ENCODE measurements at regions not wholly inside any gene's neighbourhood (a gene's known extent, or its start where the extent isn't known, plus 50 kb on each side); places are given as distances from the start of the nearest gene placed in this dataset.
"Not testable (repeated sequence)": the region's sequence is repeated elsewhere in the genome, so short reads cannot be mapped to it uniquely, and the experiment has no call there.

DNA sequence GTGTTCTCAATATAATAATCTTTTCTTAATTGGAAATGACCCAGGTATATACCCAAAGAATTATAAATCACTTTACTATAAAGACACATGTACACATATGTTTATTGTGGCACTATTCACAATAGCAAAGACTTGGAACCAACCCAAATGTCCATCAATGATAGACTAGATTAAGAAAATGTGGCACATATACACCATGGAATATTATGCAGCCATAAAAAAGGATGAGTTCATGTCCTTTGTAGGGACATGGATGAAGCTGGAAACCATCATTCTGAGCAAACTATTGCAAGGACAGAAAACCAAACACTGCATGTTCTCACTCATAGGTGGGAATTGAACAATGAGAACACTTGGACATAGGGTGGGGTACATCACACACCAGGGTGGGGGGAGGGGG, 56.8 kb downstream of the SCGB2B2 start:
- CTCF ChIA-PET; H3K4me1 Mint-ChIP-seq (ENCODE audit: insufficient read depth, unreplicated experiment); BruUV-seq (replicated peaks); H3K27ac Mint-ChIP-seq (ENCODE audit: low read depth, unreplicated experiment); H3K36me3 Mint-ChIP-seq (ENCODE audit: insufficient read depth, unreplicated experiment); POLR2A ChIA-PET; H3K4me3 Mint-ChIP-seq (ENCODE audit: unreplicated experiment); DNase-seq (ENCODE audit: unreplicated experiment); intact Hi-C loops (cut with micrococcal nuclease); H3K27me3 Mint-ChIP-seq (ENCODE audit: insufficient read depth, unreplicated experiment): not testable (repeated sequence)
- H3K9me3 Mint-ChIP-seq (ENCODE audit: unreplicated experiment) = peaks cover 23% of the 10 kb centered on the region

DNA sequence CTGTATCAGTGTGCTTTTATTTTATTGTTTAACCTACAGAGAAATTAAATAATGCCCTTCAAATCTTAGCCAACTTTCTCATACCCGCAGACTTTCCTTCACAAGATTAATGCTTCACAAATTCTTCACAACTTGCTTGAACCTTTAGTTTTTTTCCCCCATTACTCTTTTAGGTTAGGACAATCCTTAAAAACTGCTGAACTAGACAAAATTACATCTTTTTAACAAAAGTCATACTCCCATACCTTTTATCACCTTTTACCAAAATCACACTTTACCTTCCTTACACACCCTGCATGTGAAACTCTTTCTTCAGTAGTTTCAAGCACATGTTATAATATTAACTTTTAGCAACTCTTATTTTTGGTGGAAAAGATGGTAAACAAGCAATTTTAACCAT, 58.5 kb downstream of the SCGB2B2 start:
- BruUV-seq (replicated peaks) = no TSS peak
- Mint-ChIP-seq H3K4me3 (ENCODE audit: unreplicated experiment) (no peak overlapping the region), H3K4me1 (ENCODE audit: insufficient read depth, unreplicated experiment) (no peaks in the 10 kb centered on the region), H3K36me3 (ENCODE audit: insufficient read depth, unreplicated experiment) (no peaks in the 10 kb centered on the region), H3K9me3 (ENCODE audit: unreplicated experiment) (peaks cover 25% of the 10 kb centered on the region), H3K27ac (ENCODE audit: low read depth, unreplicated experiment) (no peak overlapping the region), H3K27me3 (ENCODE audit: insufficient read depth, unreplicated experiment) (no peaks in the 10 kb centered on the region)
- intact Hi-C loops (cut with micrococcal nuclease) = no loop called here
- ChIA-PET POLR2A (no interaction called here), CTCF (no interaction called here)
- TF ChIP-seq, protein P1, sequence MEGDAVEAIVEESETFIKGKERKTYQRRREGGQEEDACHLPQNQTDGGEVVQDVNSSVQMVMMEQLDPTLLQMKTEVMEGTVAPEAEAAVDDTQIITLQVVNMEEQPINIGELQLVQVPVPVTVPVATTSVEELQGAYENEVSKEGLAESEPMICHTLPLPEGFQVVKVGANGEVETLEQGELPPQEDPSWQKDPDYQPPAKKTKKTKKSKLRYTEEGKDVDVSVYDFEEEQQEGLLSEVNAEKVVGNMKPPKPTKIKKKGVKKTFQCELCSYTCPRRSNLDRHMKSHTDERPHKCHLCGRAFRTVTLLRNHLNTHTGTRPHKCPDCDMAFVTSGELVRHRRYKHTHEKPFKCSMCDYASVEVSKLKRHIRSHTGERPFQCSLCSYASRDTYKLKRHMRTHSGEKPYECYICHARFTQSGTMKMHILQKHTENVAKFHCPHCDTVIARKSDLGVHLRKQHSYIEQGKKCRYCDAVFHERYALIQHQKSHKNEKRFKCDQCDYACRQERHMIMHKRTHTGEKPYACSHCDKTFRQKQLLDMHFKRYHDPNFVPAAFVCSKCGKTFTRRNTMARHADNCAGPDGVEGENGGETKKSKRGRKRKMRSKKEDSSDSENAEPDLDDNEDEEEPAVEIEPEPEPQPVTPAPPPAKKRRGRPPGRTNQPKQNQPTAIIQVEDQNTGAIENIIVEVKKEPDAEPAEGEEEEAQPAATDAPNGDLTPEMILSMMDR (IDR thresholded peaks at IDR 0.05; ENCODE audit: unreplicated experiment) = no peak
- DNase-seq (ENCODE audit: unreplicated experiment) = no peak

DNA sequence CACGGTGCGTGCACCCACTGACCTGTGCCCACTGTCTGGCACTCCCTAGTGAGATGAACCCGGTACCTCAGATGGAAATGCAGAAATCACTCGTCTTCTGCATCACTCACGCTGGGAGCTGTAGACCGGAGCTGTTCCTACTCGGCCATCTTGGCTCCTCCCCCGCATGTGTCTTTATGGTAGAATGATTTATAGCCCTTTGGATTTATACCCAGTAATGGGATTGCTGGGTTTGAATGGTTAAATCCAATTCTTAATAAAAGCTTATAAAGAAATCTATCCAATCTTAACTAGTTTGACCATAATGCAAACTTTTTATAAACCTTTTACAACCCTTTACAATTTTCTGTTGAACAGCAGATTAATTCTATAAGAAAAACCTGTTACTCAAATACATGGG, 59.0 kb downstream of the SCGB2B2 start:
- DNase-seq (ENCODE audit: unreplicated experiment); CTCF ChIA-PET; H3K4me1 Mint-ChIP-seq (ENCODE audit: insufficient read depth, unreplicated experiment); intact Hi-C loops (cut with micrococcal nuclease); H3K4me3 Mint-ChIP-seq (ENCODE audit: unreplicated experiment); H3K27me3 Mint-ChIP-seq (ENCODE audit: insufficient read depth, unreplicated experiment); POLR2A ChIA-PET; H3K36me3 Mint-ChIP-seq (ENCODE audit: insufficient read depth, unreplicated experiment); BruUV-seq (replicated peaks); H3K27ac Mint-ChIP-seq (ENCODE audit: low read depth, unreplicated experiment): not testable (repeated sequence)
- peaks cover 29% of the 10 kb centered on the region for H3K9me3 Mint-ChIP-seq (ENCODE audit: unreplicated experiment)

DNA sequence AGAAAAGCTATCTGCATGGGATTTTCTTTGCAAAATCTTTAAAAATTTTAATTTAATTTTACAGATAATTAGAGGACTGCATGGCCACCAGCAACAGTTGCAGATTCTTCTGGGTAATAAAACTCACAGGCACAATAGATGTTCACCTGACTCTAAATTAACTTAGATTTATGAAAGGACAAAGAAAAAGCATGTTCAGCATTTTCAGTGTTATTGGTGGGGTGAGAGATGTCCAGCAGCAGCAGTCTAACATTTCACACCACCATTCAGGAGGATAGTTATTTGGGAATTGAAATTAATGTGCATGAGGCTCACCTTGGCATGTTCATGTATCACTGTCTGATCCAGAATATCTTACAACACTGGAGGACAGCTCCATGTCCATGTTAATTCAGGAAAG, 74.0 kb downstream of the SCGB2B2 start:
- ChIA-PET POLR2A (no interaction called here), CTCF (no interaction called here)
- Mint-ChIP-seq H3K4me1 (ENCODE audit: insufficient read depth, unreplicated experiment) (no peaks in the 10 kb centered on the region), H3K27ac (ENCODE audit: low read depth, unreplicated experiment) (no peak overlapping the region), H3K36me3 (ENCODE audit: insufficient read depth, unreplicated experiment) (no peaks in the 10 kb centered on the region), H3K4me3 (ENCODE audit: unreplicated experiment) (no peak overlapping the region), H3K9me3 (ENCODE audit: unreplicated experiment) (peaks cover 20% of the 10 kb centered on the region), H3K27me3 (ENCODE audit: insufficient read depth, unreplicated experiment) (no peaks in the 10 kb centered on the region)
- TF ChIP-seq, protein P1 (IDR thresholded peaks at IDR 0.05; ENCODE audit: unreplicated experiment) = no peak
- DNase-seq (ENCODE audit: unreplicated experiment) = no peak
- intact Hi-C loops (cut with micrococcal nuclease) = no loop called here
- no TSS peak for BruUV-seq (replicated peaks)

DNA sequence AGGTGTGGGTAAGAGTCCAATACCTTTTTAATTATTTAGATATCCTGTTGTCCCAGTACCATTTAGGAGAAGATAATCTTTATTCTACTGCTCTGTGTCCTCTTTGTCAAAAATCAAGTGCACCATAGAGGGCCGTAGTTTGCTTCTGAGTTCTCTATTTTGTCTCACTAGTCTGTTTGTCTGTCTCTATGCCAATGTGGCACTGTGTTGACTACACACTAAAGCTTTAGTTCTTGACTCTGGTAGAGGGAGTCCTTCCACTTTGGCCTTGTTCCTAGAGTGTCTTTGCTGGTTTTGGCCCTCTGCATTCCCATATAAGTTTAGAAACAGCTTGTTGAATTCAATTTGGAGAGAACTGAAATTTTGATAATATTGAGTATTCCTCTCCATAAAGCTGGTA, 75.9 kb downstream of the SCGB2B2 start:
- POLR2A ChIA-PET = no interaction called here
- Mint-ChIP-seq H3K4me3 (ENCODE audit: unreplicated experiment) (no peak overlapping the region), H3K36me3 (ENCODE audit: insufficient read depth, unreplicated experiment) (no peaks in the 10 kb centered on the region), H3K9me3 (ENCODE audit: unreplicated experiment) (peaks cover 12% of the 10 kb centered on the region), H3K27me3 (ENCODE audit: insufficient read depth, unreplicated experiment) (no peaks in the 10 kb centered on the region), H3K4me1 (ENCODE audit: insufficient read depth, unreplicated experiment) (no peaks in the 10 kb centered on the region), H3K27ac (ENCODE audit: low read depth, unreplicated experiment) (no peak overlapping the region)
- TF ChIP-seq, protein P1 (IDR thresholded peaks at IDR 0.05; ENCODE audit: unreplicated experiment) = no peak
- DNase-seq (ENCODE audit: unreplicated experiment) = no peak
- no TSS peak for BruUV-seq (replicated peaks)
- intact Hi-C loops (cut with micrococcal nuclease) = no loop called here
- CTCF ChIA-PET = no interaction called here

Data from MCF 10A (cell line).